ENCODE measurements at regions not wholly inside any gene's neighbourhood (a gene's known extent, or its start where the extent isn't known, plus 50 kb on each side); places are given as distances from the start of the nearest gene placed in this dataset.
"Not testable (repeated sequence)": the region's sequence is repeated elsewhere in the genome, so short reads cannot be mapped to it uniquely, and the experiment has no call there.

DNA sequence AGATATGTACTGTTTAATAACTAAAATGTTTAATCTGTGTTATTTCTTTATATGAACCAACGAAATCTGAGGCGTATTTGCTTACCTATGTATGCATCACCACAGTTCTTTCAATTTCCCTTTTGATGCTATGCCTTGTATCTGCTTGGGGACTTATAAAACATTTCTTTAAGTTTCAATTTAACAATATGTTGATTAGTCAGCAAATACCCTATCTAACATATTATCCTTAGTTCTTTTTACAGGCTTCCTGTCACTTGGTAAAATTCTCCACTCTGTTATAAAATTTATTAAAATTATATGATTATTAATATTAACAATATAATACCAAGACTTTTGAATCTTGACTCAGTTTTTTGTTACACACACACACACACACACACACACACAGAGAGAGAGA, 174.3 kb downstream of the CPS1 start:
- H3K27ac ChIP-seq: no peak overlapping the region
- TF ChIP-seq, protein P1, sequence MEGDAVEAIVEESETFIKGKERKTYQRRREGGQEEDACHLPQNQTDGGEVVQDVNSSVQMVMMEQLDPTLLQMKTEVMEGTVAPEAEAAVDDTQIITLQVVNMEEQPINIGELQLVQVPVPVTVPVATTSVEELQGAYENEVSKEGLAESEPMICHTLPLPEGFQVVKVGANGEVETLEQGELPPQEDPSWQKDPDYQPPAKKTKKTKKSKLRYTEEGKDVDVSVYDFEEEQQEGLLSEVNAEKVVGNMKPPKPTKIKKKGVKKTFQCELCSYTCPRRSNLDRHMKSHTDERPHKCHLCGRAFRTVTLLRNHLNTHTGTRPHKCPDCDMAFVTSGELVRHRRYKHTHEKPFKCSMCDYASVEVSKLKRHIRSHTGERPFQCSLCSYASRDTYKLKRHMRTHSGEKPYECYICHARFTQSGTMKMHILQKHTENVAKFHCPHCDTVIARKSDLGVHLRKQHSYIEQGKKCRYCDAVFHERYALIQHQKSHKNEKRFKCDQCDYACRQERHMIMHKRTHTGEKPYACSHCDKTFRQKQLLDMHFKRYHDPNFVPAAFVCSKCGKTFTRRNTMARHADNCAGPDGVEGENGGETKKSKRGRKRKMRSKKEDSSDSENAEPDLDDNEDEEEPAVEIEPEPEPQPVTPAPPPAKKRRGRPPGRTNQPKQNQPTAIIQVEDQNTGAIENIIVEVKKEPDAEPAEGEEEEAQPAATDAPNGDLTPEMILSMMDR (conservative IDR thresholded peaks at IDR 0.05): no peak
- no peak for TF ChIP-seq ZFX (IDR thresholded peaks at IDR 0.05)

DNA sequence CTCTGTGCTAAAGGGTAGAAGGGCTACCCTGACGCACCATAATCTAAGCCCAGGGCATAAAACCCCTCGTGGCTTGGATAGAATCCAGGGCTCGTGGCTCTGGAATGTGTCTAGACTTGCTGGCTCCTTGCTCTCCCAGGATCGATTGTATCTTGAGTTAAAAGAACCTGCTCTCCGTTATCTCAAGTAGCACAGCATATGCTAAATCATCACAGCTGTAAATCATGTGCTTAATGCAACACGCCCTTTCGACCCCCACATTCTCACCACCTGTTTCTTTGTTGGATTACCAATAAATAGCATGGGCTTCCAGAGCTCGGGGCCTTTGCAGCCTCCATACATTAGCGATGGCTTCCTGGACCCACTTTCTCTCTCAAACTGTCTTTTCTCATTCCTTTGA, 190.4 kb downstream of the CPS1 start:
- H3K27ac ChIP-seq: not testable (repeated sequence)

DNA sequence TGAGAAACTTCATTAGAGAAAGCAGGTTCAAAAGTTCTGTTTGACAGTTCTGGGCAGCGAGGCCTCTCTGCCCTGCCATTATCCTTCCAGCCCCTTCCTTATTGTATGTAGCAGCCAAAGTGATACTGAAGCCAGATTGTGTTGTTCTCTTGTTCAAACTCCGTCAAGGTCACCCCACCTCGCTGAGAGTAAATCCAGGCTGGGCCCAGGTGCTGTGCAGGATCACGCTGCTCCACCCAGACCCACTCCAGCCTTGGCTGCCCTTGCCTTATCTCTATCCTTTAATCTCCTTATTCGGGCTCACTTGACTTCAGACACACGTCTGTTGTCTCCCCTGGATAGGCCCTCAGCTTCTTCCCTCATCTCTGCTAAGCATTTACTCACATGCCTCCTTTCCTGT, 196.1 kb downstream of the CPS1 start:
- no peak for TF ChIP-seq ZFX (IDR thresholded peaks at IDR 0.05)
- TF ChIP-seq, protein P1 (conservative IDR thresholded peaks at IDR 0.05): no peak
- no peak overlapping the region for H3K27ac ChIP-seq

DNA sequence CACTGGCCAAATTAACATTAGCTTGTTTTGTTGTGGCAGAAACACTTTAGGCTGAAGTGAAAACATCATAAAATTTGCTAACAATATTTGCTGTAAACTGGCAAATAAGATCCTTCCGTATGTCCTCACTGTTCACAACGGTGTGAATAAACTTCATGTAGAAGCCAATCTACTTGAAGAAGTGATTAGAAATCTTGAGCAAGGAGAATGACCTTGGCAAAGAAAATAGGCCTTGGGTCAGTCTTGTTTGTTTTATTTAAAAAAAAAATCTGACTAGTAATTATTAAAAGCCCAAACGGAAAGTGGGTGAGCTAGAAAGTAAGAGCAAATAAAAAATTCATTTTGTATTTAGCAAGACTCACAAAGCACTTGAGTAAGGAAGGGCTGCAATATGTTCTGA, 197.0 kb downstream of the CPS1 start:
- TF ChIP-seq, protein P1 (conservative IDR thresholded peaks at IDR 0.05): no peak
- no peak for TF ChIP-seq ZFX (IDR thresholded peaks at IDR 0.05)
- H3K27ac ChIP-seq: no peak overlapping the region

DNA sequence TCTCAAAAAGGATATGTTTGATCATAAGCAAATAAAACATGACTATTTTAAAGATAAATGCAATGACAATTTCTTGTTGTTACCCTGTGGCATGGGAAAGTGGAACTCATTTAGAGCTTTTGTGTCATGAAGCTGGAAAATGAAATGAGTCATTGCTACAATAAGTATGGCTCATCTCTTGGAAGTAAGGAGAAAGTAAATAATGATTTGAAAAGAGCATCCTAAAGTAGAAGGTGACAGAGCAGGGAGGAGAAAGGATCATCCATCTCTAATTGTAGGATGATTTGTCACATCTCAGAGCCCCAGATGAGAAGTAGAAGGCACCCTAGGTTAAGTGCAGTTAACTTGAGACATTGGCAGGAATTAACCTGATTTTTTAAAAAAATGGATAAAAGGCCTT, 200.5 kb downstream of the CPS1 start:
- no peak overlapping the region for H3K27ac ChIP-seq
- TF ChIP-seq, protein P1 (conservative IDR thresholded peaks at IDR 0.05): no peak
- TF ChIP-seq ZFX (IDR thresholded peaks at IDR 0.05): no peak

DNA sequence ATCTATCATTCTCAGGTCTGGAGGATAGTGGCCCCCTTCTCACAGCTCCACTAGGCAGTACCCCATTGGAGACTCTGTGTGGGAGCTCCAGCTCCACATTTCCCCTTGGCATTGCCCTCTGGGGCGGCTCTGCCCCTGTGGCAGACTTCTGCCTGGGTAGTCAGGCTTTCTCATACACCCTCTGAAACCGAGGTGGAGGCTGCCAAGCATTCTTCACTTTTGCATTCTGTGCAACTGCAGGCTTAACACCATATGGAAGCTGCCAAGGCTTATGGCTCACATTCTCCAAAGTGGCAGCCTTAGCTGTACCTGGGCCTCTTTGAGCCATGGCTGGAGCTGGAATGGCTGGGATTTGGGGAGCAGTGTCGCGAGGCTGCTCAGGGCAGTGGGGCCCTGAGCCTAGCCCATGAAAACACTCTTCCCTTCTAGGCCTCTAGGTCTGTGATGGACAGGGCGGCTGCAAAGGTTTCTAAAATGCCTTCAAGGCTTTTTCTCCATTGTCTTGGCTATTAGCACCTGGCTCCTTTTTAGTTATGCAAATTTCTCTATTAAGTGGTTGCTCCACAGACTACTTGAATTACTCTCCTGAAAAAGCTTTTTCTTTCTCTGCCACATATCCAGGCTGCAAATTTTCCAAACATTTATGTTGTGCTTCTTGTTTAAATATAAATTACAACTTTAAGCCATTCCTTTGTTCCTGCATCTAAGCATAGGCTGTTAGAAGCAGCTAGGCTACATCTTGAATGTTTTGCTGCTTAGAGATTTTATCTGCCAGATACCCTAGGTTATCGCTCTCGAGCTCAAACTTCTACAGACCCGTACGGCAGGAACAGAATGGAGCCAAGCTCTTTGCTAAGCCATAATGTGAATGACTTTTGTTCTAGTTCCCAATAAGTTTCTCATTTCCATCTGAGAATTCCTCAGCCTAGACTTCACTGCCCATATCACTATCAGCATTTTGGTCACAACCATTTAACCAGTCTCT, 206.5 kb downstream of the CPS1 start:
- TF ChIP-seq, protein P1 (conservative IDR thresholded peaks at IDR 0.05): no peak
- no peak for TF ChIP-seq ZFX (IDR thresholded peaks at IDR 0.05)
- no peak overlapping the region for H3K27ac ChIP-seq

DNA sequence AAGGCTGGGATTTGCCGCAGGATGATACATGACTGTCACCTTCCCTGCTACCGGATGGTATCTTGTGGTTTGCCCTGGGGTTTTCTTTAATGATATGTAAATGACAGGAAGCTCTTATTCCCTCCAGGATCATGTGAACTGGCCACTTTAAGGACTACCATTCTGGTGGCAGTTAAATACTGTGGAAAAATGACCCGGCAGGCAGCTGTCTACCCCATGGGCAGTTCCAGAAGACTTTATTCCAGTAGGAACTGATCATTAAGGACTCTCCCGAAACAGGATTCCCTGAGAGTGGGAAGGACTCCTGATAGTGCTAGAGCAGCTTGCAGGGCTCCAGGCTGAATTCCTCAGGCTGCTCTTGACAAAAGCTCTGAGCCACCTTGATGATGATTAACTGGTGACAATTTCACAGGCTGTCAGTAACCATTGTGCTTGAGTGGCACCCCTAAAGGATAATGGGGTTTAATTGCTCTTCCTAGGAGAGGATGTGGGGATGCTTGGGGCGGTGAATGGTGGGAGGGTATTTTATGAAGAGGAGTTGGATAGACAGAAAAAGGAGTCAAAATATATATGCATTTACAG, 212.0 kb downstream of the CPS1 start:
- H3K27ac ChIP-seq: no peak overlapping the region
- TF ChIP-seq ZFX (IDR thresholded peaks at IDR 0.05): no peak
- TF ChIP-seq, protein P1 (conservative IDR thresholded peaks at IDR 0.05): no peak
